GM18517 (cell line): ENCODE measurements at regions not wholly inside any gene's neighbourhood (a gene's known extent, or its start where the extent isn't known, plus 50 kb on each side); places are given as distances from the start of the nearest gene placed in this dataset.

Experiments
- ATAC-seq: cut with Tn5 transposase; IDR thresholded peaks from one replicate; pipeline ENCODE4 v1.9.1; 2021; ENCODE audit warnings: mild to moderate bottlenecking, moderate library complexity; ENCODE audit not compliant: unreplicated experiment

- no peak for ATAC-seq
These were observed 153.2 kb upstream of the GADL1 start for GRCh38 chr3:31047673-31048072.

- no peak for ATAC-seq
These were observed 153.7 kb upstream of the GADL1 start for GRCh38 chr3:31048143-31048542.

- no peak for ATAC-seq
These were observed 155.8 kb upstream of the GADL1 start for GRCh38 chr3:31050296-31050695.

- ATAC-seq, result no peak
These were observed 156.8 kb upstream of the GADL1 start for GRCh38 chr3:31051226-31051625.

GRCh38 chr3:31053299-31053698, 158.8 kb upstream of the GADL1 start:
- ATAC-seq, result no peak

- no peak for ATAC-seq
These were observed 159.6 kb upstream of the GADL1 start for GRCh38 chr3:31054032-31054431.

- no peak for ATAC-seq
These were observed 161.3 kb upstream of the GADL1 start for GRCh38 chr3:31055757-31056156.

- ATAC-seq, result no peak
These were observed 163.4 kb upstream of the GADL1 start for GRCh38 chr3:31057891-31058290.

GRCh38 chr3:31064021-31064420, 169.6 kb upstream of the GADL1 start:
- ATAC-seq, result no peak

- ATAC-seq, result no peak
These were observed 171.3 kb upstream of the GADL1 start for GRCh38 chr3:31065765-31066164.

- no peak for ATAC-seq
These were observed 172.5 kb upstream of the GADL1 start for GRCh38 chr3:31067004-31067403.

GRCh38 chr3:31075471-31075870, 181.0 kb upstream of the GADL1 start:
- no peak for ATAC-seq

GRCh38 chr3:31075876-31076275, 181.4 kb upstream of the GADL1 start:
- ATAC-seq, result no peak

GRCh38 chr3:31077021-31077601, 182.7 kb upstream of the GADL1 start:
- ATAC-seq, result no peak

- no peak for ATAC-seq
These were observed 183.4 kb upstream of the GADL1 start for GRCh38 chr3:31077826-31078225.

GRCh38 chr3:31079689-31080088, 185.2 kb upstream of the GADL1 start:
- no peak for ATAC-seq

GRCh38 chr3:31081018-31081662, 186.7 kb upstream of the GADL1 start:
- ATAC-seq, result no peak

GRCh38 chr3:31086148-31086547, 191.7 kb upstream of the GADL1 start:
- ATAC-seq, result no peak

- no peak for ATAC-seq
These were observed 192.2 kb upstream of the GADL1 start for GRCh38 chr3:31086698-31087097.

- ATAC-seq, result no peak
These were observed 197.3 kb upstream of the GADL1 start for GRCh38 chr3:31091748-31092147.

- no peak for ATAC-seq
These were observed 198.5 kb upstream of the GADL1 start for GRCh38 chr3:31092748-31093589.

GRCh38 chr3:31093606-31094005, 199.1 kb upstream of the GADL1 start:
- ATAC-seq, result no peak
